Adrenal gland (tissue), 5 donors: ENCODE measurements at regions not wholly inside any gene's neighbourhood (a gene's known extent, or its start where the extent isn't known, plus 50 kb on each side); places are given as distances from the start of the nearest gene placed in this dataset.

Experiments
- POLR2A ChIP-seq, 2 donors: fragments of 450-650 bp; IDR thresholded peaks; one replicate each; pipeline ENCODE4 v1.6.1; 2017; ENCODE audit warnings: antibody characterized with exemption in 2 of 2, mild to moderate bottlenecking in 2 of 2, moderate library complexity in 1 of 2
- TF ChIP-seq, protein P1 (sequence below), 6 experiments: fragments of 450-650 bp in 4 of 6; fragments of 200-600 bp in 2 of 6; sonication (generic) in 1 of 6; IDR thresholded peaks; 1 replicate in 5 of 6; 2 replicates in 1 of 6; pipeline versions ENCODE4 v1.5.1 to v1.8.0; 2016 to 2021; ENCODE audit warnings: antibody characterized with exemption in 6 of 6, mild to moderate bottlenecking in 2 of 6, moderate library complexity in 1 of 6
- donor health status: DM: no; HTN: no; CAD: no.

- TF ChIP-seq, protein P1, sequence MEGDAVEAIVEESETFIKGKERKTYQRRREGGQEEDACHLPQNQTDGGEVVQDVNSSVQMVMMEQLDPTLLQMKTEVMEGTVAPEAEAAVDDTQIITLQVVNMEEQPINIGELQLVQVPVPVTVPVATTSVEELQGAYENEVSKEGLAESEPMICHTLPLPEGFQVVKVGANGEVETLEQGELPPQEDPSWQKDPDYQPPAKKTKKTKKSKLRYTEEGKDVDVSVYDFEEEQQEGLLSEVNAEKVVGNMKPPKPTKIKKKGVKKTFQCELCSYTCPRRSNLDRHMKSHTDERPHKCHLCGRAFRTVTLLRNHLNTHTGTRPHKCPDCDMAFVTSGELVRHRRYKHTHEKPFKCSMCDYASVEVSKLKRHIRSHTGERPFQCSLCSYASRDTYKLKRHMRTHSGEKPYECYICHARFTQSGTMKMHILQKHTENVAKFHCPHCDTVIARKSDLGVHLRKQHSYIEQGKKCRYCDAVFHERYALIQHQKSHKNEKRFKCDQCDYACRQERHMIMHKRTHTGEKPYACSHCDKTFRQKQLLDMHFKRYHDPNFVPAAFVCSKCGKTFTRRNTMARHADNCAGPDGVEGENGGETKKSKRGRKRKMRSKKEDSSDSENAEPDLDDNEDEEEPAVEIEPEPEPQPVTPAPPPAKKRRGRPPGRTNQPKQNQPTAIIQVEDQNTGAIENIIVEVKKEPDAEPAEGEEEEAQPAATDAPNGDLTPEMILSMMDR (IDR thresholded peaks at IDR 0.05) = no peak
- TF ChIP-seq POLR2A (IDR thresholded peaks at IDR 0.05) = no peak
These were observed 158.2 kb upstream of the RGS6 start for GRCh38 chr14:71773898-71774481.
